ENCODE measurements at regions not wholly inside any gene's neighbourhood (a gene's known extent, or its start where the extent isn't known, plus 50 kb on each side); places are given as distances from the start of the nearest gene placed in this dataset.
"Not testable (repeated sequence)": the region's sequence is repeated elsewhere in the genome, so short reads cannot be mapped to it uniquely, and the experiment has no call there.

- H2BK20ac ChIP-seq (ENCODE audit: low read length), result no peak overlapping the region
- FAIRE-seq (no peak), DNase-seq (ENCODE audit: low read depth in 1 of 2, low spot score in 2 of 2) (no peak)
- no peaks in the 10 kb centered on the region for H3K79me2 ChIP-seq (ENCODE audit: control insufficient read depth in 1 of 2, insufficient read depth in 2 of 2, low read length in 2 of 2)
- no peak overlapping the region for H3K4ac ChIP-seq (replicated peaks; ENCODE audit: insufficient read length, low read depth, low read length)
- H3K9ac ChIP-seq (replicated peaks in 1 of 4; ENCODE audit: extremely low read depth in 1 of 4, low read depth in 3 of 4, low read length in 3 of 4), result no peak overlapping the region
- ChIA-PET POLR2A (ENCODE audit: partially characterized antibody) (no interaction called here), CTCF (ENCODE audit: partially characterized antibody) (interaction anchor here (0.7 to 1.1 kb wide), 2 partner anchors 16 to 76 kb away, joined by 3 to 6 read pairs; no protein-coding TSS in a partner anchor)
- no peak overlapping the region for H2AFZ ChIP-seq (ENCODE audit: low read length)
- H3K36me3 ChIP-seq (ENCODE audit: control insufficient read depth in 2 of 4, insufficient read depth in 4 of 4, low read length in 3 of 4), result no peaks in the 10 kb centered on the region; a peak in 1 of 8 replicates
- no peak overlapping the region for H4K5ac ChIP-seq (ENCODE audit: insufficient read length, low read depth, low read length)
- H3K4me3 ChIP-seq (ENCODE audit: extremely low read depth in 1 of 4, insufficient read depth in 2 of 4, low read depth in 3 of 4, low read length in 4 of 4), result no peak overlapping the region
- H3K14ac ChIP-seq (ENCODE audit: insufficient read length), result peak overlapping the region; percentile 12
- no peak overlapping the region for H4K91ac ChIP-seq (replicated peaks; ENCODE audit: insufficient read length, low read length)
- no peak overlapping the region for H2BK120ac ChIP-seq (replicated peaks; ENCODE audit: low read depth, low read length)
- no peak overlapping the region for H2AK5ac ChIP-seq (ENCODE audit: low read depth, low read length)
- TF ChIP-seq KDM5A (IDR thresholded peaks at IDR 0.05; ENCODE audit: low read length), result no peak
- H4K8ac ChIP-seq (ENCODE audit: extremely low read depth, insufficient read depth, low read length), result no peak overlapping the region
- H3K27me3 ChIP-seq (replicated peaks in 1 of 4; ENCODE audit: control insufficient read depth in 3 of 4, extremely low read depth in 1 of 4, insufficient read depth in 3 of 4, low read length in 3 of 4), result no peaks in the 10 kb centered on the region
- H3K56ac ChIP-seq (replicated peaks; ENCODE audit: insufficient read length, low read depth, low read length), result no peak overlapping the region
- WGBS, 2 experiments (ENCODE audit: extremely low coverage in 1 of 2, insufficient coverage in 1 of 2, insufficient read length in 1 of 2, insufficient replicate concordance in 2 of 2, low coverage in 1 of 2, low lambda C conversion rate in 2 of 2, missing lambda C conversion rate in 1 of 2), result 92% methylated on average over 7 of the region's 7 CpGs; no CpG with 5 or more reads in 1 of the 2 experiments
- no peak overlapping the region for H2BK12ac ChIP-seq (ENCODE audit: low read depth, low read length)
- no peaks in the 10 kb centered on the region for H4K20me1 ChIP-seq (replicated peaks in 1 of 2; ENCODE audit: control insufficient read depth in 1 of 2, insufficient read depth in 2 of 2, low read length in 2 of 2)
- no peak overlapping the region for H2BK15ac ChIP-seq (ENCODE audit: low read length)
- no peak overlapping the region for H3K18ac ChIP-seq (ENCODE audit: extremely low read depth, low read length)
- H3K9me3 ChIP-seq (ENCODE audit: insufficient read depth in 2 of 2, low read depth in 1 of 2, low read length in 1 of 2), result peaks cover 6 to 14% of the 10 kb centered on the region in 2 experiments; a peak in 3 of 4 replicates
- no peak overlapping the region for H3K23ac ChIP-seq (ENCODE audit: insufficient read length)
- H3K4me2 ChIP-seq (ENCODE audit: insufficient read depth in 1 of 2, low read depth in 2 of 2, low read length in 2 of 2), result no peak overlapping the region
- H2BK5ac ChIP-seq (ENCODE audit: low read depth, low read length), result no peak overlapping the region
- no peak overlapping the region for H3K27ac ChIP-seq (ENCODE audit: low read depth, low read length)
- no peaks in the 10 kb centered on the region for H3K23me2 ChIP-seq (ENCODE audit: low read depth, low read length)
- no peaks in the 10 kb centered on the region for H3K79me1 ChIP-seq (ENCODE audit: low read depth, low read length)
- H3K4me1 ChIP-seq (replicated peaks in 1 of 4; ENCODE audit: control insufficient read depth in 3 of 4, insufficient read depth in 4 of 4, low read length in 3 of 4), result peaks cover 6 to 13% (median 10%) of the 10 kb centered on the region in 4 experiments
Measured at GRCh38 chr3:66557170-66557569, 56.3 kb upstream of the LRIG1 start.

- H3K27ac ChIP-seq (ENCODE audit: low read depth, low read length); H2AK5ac ChIP-seq (ENCODE audit: low read depth, low read length); H3K4ac ChIP-seq (replicated peaks; ENCODE audit: insufficient read length, low read depth, low read length); POLR2A ChIA-PET (ENCODE audit: partially characterized antibody); FAIRE-seq; H3K36me3 ChIP-seq (ENCODE audit: control insufficient read depth in 2 of 4, insufficient read depth in 4 of 4, low read length in 3 of 4); H4K20me1 ChIP-seq (replicated peaks in 1 of 2; ENCODE audit: control insufficient read depth in 1 of 2, insufficient read depth in 2 of 2, low read length in 2 of 2); H3K27me3 ChIP-seq (replicated peaks in 1 of 4; ENCODE audit: control insufficient read depth in 3 of 4, extremely low read depth in 1 of 4, insufficient read depth in 3 of 4, low read length in 3 of 4); H3K79me2 ChIP-seq (ENCODE audit: control insufficient read depth in 1 of 2, insufficient read depth in 2 of 2, low read length in 2 of 2); H2BK20ac ChIP-seq (ENCODE audit: low read length); H2BK15ac ChIP-seq (ENCODE audit: low read length); H3K56ac ChIP-seq (replicated peaks; ENCODE audit: insufficient read length, low read depth, low read length); DNase-seq (ENCODE audit: low read depth in 1 of 2, low spot score in 2 of 2); H3K4me2 ChIP-seq (ENCODE audit: insufficient read depth in 1 of 2, low read depth in 2 of 2, low read length in 2 of 2); H3K4me3 ChIP-seq (ENCODE audit: extremely low read depth in 1 of 4, insufficient read depth in 2 of 4, low read depth in 3 of 4, low read length in 4 of 4); H3K79me1 ChIP-seq (ENCODE audit: low read depth, low read length); H3K4me1 ChIP-seq (replicated peaks in 1 of 4; ENCODE audit: control insufficient read depth in 3 of 4, insufficient read depth in 4 of 4, low read length in 3 of 4); H2BK5ac ChIP-seq (ENCODE audit: low read depth, low read length); H4K91ac ChIP-seq (replicated peaks; ENCODE audit: insufficient read length, low read length); H3K23ac ChIP-seq (ENCODE audit: insufficient read length); H2BK12ac ChIP-seq (ENCODE audit: low read depth, low read length); H4K8ac ChIP-seq (ENCODE audit: extremely low read depth, insufficient read depth, low read length); H3K9ac ChIP-seq (replicated peaks in 1 of 4; ENCODE audit: extremely low read depth in 1 of 4, low read depth in 3 of 4, low read length in 3 of 4); H4K5ac ChIP-seq (ENCODE audit: insufficient read length, low read depth, low read length); H3K18ac ChIP-seq (ENCODE audit: extremely low read depth, low read length); H3K23me2 ChIP-seq (ENCODE audit: low read depth, low read length); H3K14ac ChIP-seq (ENCODE audit: insufficient read length); H2BK120ac ChIP-seq (replicated peaks; ENCODE audit: low read depth, low read length); H2AFZ ChIP-seq (ENCODE audit: low read length): not testable (repeated sequence)
- CTCF ChIA-PET (ENCODE audit: partially characterized antibody), result interaction anchor here (2.1 kb wide), 1 partner anchor 13 kb away, joined by 6 read pairs; no protein-coding TSS in a partner anchor
- 88% methylated on average over 4 of the region's 4 CpGs; no CpG with 5 or more reads in 1 of the 2 experiments for WGBS, 2 experiments (ENCODE audit: extremely low coverage in 1 of 2, insufficient coverage in 1 of 2, insufficient read length in 1 of 2, insufficient replicate concordance in 2 of 2, low coverage in 1 of 2, low lambda C conversion rate in 2 of 2, missing lambda C conversion rate in 1 of 2)
- H3K9me3 ChIP-seq (ENCODE audit: insufficient read depth in 2 of 2, low read depth in 1 of 2, low read length in 1 of 2), result peaks cover 6 to 14% of the 10 kb centered on the region in 2 experiments; a peak in 3 of 4 replicates
Measured at GRCh38 chr3:66559924-66560323, 59.1 kb upstream of the LRIG1 start.

Data from H1 (cell line).